GM19438 (cell line): ENCODE measurements at regions not wholly inside any gene's neighbourhood (a gene's known extent, or its start where the extent isn't known, plus 50 kb on each side); places are given as distances from the start of the nearest gene placed in this dataset.

Experiments used
- ATAC-seq: cut with Tn5 transposase; IDR thresholded peaks from one replicate; pipeline ENCODE4 v1.9.1; 2021; ENCODE audit warnings: low read depth; ENCODE audit not compliant: unreplicated experiment

- ATAC-seq: no peak
Measured at GRCh38 chr3:59654123-59654479, 604.3 kb upstream of the CFAP20DC start.

DNA sequence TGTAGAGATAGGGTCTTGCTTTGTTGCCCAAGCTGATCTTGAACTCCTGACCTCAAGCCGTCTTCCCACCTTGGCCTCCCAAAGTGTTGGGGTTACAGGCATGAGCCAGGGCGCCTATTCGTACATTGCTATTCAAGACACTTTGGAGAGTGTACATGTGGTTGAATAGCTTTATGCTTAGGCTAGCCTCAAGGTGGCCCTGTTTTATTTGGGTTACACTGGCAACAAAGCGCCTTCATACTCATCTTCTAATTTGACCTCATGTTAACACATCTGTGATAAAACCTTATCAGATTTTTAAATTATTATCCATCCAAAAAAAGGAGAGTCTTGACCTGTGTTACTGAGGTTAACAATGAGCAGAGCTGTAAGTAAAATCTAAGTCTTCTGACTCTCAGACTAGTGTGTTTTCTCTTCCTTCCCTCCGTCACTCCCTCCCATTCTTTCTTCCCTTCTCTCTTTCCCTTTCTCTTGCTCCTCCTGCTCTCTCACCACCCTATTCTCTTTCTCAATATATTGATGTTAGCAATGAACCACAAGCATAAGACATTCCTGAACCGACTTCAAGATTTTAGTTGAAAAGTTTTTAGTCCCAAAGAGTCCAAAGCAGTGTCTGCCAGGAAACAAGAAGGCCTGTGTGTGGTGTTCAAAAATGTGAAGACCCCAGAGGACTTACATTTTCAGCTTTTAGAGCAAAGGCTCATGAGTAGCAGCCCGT is 603.7 kb upstream of the CFAP20DC start:
- ATAC-seq: no peak

DNA sequence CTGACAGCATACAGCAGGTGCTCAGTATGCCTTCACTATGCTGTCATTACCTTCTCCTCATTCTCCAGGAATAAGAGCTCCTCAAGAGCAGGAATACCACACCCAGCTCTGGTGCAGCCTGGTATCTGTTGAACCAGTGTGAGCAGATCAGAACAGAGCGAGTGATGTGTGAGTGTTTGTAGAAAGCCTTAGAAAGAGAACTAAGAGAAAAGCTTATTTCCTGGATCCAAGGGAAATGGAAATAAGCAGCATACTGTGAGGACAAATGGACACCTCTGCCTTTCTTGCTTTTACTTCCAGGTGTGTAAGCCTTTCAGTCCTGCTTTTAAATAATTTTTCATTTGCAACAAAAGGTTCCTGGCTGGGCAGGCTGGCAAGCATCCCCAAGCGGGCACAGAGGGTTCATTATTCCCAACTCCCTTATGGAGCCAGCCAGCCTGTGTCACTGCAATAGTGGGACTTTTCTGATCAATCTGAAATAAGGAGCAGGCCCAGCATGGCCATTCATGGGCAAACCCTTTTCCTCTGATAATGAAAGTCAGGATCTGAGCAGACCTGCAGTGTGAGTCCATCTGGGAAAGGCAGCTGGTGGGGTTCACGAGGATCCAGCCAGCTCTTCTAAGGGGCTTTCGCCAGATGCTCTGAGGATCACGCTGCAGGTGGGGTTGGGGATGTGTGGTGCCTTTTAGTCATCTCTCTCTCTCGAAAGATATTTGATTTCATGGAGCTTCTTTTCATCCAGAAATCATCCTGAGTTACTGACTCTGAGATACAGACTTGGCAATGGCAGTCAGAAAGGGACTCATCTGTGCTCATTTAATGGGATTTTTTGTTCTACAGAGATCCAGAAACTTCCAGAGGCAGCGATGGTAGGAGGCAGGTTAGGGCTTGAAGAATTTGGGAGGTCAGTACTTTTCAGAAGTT is 594.9 kb upstream of the CFAP20DC start:
- ATAC-seq: no peak

- no peak for ATAC-seq
Measured at GRCh38 chr3:59641169-59641899, 591.5 kb upstream of the CFAP20DC start.

DNA sequence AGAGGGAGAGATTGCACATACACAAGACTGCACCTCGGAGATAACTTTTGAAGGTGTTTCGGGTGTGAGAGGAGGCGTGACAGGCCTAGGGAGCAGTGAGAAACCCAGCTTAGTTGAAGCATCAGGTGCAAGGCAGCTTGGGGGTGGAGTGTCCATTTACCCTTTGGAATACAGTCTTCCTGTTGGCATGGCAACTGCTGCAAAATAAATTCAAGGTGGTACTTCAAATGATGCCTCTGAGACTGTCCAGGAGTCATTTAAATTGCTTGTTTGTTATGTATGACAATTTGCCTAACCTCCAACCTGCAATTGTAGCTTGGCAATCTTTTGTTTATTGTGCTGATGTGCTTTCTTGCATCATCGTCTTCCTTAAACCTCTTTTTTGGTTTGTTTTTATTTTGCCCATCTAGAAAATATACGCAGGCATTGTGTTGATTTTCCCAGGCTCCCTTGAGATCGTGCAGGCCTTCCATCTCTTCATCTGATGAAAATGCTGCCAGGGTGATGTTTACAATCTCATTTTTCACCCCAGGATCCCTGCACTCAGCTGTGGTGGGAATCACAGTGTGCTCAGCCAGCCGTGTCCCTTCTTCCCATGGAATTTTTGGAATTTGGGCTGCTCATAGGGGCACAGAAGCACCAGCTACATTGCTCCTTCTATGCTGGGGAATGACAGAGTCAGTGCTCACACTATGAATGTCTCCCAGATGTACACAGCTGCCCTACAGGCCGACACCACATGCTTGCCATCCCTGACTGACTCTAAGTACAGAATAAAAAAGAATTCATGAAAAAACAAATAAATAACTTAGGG is 583.1 kb upstream of the CFAP20DC start:
- no peak for ATAC-seq

DNA sequence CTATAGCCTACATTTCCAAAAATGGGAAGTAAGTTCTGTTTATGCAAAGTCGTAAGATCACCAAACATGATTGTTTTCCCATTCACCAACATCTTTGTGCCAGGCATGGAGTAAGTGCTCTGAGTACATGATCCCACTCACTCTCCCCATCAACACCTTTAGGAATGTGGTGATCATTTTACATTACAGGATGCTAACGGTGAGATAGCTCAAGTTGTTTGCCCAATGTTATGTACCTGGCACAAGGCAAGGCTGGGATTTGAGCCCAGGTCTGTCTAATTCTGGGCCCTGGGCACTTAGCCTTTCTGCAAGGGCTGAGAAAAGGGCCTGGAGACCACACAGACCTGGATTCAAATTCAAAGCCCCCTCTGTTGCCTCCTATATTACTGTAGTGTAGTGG is 581.7 kb upstream of the CFAP20DC start:
- no peak for ATAC-seq

DNA sequence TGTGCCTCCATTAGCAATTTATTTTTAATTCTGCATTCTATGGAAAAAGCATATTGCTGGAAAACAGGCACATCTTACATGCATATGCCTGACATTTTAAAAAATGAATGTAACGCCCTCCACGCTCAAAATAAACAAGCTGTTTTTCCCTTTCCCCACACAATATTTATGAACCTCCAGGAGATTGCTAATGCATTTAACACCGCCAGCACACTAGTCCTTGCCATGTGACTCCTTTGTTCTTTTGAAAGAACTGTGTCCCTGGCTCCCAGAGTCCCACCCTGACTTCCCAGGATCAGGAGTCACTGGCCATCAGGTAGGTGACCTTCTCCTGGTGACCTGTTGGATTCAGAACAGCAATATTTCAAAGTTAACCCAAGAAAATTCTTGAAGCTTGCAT is 571.2 kb upstream of the CFAP20DC start:
- ATAC-seq: no peak

DNA sequence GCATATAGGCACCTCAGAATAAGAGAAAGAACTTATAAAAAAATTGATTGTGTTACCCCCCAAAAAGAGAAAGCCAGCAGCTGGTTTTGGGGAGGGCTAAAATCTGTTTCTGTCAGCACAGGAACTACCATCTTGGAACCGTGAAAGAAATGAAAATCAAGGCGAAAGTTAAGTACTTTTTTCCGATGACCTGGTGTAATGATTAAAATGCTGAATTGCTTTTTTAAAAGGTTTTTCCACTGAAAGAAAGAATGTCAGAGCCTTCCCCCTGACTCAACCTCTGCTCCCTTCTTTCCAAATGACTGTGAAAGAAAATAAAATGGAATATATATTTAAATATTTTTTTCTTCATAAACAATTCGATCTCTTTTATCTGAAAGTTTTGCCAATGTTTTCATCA is 570.5 kb upstream of the CFAP20DC start:
- ATAC-seq: no peak

DNA sequence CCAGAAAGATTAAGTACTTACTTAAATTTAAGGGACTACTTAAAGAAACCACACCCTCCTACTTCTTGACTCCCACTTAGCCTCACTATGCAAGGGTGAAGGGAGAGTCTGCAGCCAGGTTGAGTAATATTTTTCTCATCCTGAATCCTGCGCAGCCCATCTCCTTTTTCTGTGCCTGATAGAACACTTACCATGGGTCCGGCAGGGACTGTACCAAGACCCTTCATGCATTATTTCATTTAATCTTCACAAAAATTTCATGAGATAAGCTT is 562.6 kb upstream of the CFAP20DC start:
- ATAC-seq: no peak

- no peak for ATAC-seq
Measured at GRCh38 chr3:59611649-59612443, 562.0 kb upstream of the CFAP20DC start.

GRCh38 chr3:59609657-59610348 is 560.0 kb upstream of the CFAP20DC start:
- ATAC-seq: no peak

DNA sequence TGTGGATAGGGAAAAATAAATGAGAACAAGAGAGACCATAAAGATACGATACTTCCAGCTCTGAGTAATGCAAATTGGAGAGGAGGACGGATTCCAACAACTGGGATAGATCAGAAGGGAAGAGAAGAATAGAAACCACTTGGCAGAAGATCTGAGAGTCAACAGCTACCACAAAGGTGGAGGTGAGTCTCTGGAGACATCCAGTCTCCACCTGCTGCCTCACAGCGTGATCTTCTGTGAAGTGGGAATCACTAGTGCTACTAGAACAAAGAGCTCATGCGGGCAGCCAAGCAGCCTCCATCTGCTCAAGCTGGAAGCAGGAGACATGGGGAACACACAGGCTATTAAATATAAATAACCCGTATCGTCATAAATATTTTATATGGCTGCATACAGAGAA is 558.5 kb upstream of the CFAP20DC start:
- no peak for ATAC-seq

DNA sequence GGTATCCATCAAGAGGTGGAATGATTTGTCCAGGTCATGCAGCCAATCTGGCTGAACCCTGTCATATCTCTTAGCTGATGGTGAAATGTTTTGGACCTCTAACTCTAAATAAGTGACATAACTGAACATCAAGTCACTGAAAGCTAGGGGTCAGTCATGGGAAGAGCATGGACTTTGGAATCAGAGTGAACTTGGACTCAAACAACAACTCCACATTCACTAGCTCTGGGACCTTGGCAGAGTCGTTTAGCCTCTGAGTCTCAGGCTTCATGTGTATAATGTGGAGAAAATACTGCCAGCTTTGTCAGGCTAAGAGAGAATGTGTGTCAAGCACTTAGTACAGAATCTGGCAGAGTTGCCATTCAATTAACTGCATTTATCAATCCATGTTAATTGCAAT is 557.8 kb upstream of the CFAP20DC start:
- ATAC-seq: no peak

- ATAC-seq: no peak
Measured at GRCh38 chr3:59606638-59607266, 556.9 kb upstream of the CFAP20DC start.

GRCh38 chr3:59605944-59606534 is 556.2 kb upstream of the CFAP20DC start:
- ATAC-seq: no peak

- no peak for ATAC-seq
Measured at GRCh38 chr3:59605318-59605717, 555.5 kb upstream of the CFAP20DC start.

DNA sequence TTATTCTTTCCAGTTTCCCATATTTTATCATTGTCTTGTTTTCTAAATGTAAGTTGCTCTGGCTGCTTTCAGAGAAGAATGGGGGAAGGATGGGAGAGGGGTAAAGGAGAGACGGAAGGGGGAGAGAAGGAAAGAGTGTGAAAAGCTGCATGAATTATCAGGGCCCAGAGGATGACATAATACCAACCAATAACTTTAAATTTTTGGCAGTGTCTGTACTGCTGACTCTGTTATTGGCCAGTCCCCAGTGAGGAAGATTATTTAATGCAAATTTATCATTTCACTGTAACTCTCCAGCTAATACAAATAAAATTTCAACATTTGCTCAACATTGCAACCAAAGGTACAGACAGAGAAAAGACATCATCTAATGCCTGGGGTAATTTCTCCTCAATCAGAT is 551.7 kb upstream of the CFAP20DC start:
- no peak for ATAC-seq

DNA sequence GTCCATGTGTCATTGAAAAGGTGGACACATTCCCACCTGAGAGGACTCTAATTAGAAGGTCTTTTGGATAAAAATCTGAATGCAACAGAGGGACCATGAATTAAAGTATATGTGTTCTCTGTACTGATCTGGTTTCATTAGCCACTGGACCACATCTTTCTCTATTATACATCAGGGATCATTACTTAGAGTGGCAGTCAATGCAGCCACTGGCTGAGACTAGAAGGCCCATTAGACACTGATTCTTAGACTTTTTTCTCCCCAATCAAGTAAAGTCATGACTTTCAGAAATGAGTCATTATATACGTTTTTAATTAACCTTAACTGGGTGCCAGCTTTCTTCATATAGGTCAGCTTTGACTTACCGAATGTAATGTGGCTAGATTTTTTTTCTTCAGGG is 550.8 kb upstream of the CFAP20DC start:
- no peak for ATAC-seq

DNA sequence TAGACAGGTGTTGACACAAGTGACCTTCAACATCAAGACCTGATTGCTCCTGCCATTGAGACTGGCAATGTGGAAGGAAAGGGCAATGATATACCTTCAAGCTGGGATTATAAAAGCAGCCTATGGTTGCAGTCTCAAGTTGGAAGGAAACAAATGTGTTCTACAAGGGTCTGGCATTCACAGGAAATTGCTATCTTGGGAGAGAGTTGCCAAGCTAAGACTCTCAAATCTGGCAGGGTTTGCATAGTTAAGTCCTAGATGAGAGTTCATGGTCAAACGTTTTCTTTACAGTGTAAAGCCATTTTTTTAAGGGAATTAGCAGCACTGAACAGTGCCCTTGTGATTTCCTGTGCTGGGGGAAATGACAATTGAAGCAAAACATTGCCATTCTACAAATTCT is 546.9 kb upstream of the CFAP20DC start:
- ATAC-seq: no peak
